Activated T-helper 2 cell treated with anti-CD3 and anti-CD28 coated beads, Interferon-gamma antibody, Interleukin-2, Interleukin-4, amounts not matched to agents 10 μg/mL and 5 μg/mL and 100 μg/mL, durations not matched to agents 14 hours and 24 hours and 36 hours (primary cell): ENCODE measurements at regions not wholly inside any gene's neighbourhood (a gene's known extent, or its start where the extent isn't known, plus 50 kb on each side); places are given as distances from the start of the nearest gene placed in this dataset.
"Not testable (repeated sequence)": the region's sequence is repeated elsewhere in the genome, so short reads cannot be mapped to it uniquely, and the experiment has no call there.

Experiments
- DNase-seq: peaks from one replicate; pipeline ENCODE4 v3.0.0; 2021; ENCODE audit warnings: low spot score
- H3K27ac Mint-ChIP-seq: one replicate; pipeline ENCODE4 v1.8.0; 2021; ENCODE audit warnings: mixed read lengths
- H3K27me3 Mint-ChIP-seq: one replicate; pipeline ENCODE4 v1.8.0; 2021; ENCODE audit warnings: low read depth, mixed read lengths
- H3K36me3 Mint-ChIP-seq: one replicate; pipeline ENCODE4 v1.8.0; 2021; ENCODE audit warnings: low read depth, mixed read lengths
- H3K4me1 Mint-ChIP-seq: one replicate; pipeline ENCODE4 v1.8.0; 2021; ENCODE audit warnings: low read depth, mixed read lengths
- H3K4me3 Mint-ChIP-seq: one replicate; pipeline ENCODE4 v1.8.0; 2021; ENCODE audit warnings: low read depth, mild to moderate bottlenecking, moderate library complexity, mixed read lengths
- H3K9me3 Mint-ChIP-seq: one replicate; pipeline ENCODE4 v1.8.0; 2021; ENCODE audit warnings: mixed read lengths
- intact Hi-C: fragments of 100-400 bp; cut with micrococcal nuclease; formaldehyde crosslinking; loops from one replicate; pipeline ENCODE4 v1.15.1; 2023

GRCh38 chr2:51969347-51969746 is 937.4 kb upstream of the NRXN1 start:
- DNase-seq = no peak
- no peaks in the 10 kb centered on the region for H3K4me1 Mint-ChIP-seq
- H3K9me3 Mint-ChIP-seq = peaks cover 29% of the 10 kb centered on the region
- H3K27ac Mint-ChIP-seq = no peak overlapping the region
- no peaks in the 10 kb centered on the region for H3K27me3 Mint-ChIP-seq
- intact Hi-C loops = no loop called here
- no peaks in the 10 kb centered on the region for H3K36me3 Mint-ChIP-seq
- H3K4me3 Mint-ChIP-seq = no peak overlapping the region

DNA sequence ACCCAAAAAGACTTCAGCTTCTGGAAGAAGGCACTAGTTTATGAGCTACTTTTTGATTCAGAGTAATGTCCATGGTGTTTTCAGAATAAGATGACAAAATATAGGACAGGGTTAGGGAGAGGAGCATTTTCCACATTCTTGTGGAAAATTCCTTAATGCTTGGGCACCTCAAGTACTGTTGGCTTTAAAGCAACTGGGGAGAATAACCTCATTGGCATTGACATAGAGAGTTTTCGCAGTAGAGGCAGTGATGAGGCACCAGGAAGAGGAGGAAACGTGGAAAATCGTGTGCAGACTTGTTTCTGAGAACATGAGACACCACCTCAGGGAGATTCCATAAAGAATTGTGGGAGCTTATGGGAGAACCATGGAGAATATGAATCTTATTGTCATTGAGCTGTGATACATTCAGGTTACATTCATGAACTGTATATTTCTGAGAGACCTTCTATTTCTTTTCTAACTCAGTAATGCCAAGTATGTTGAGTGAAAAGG is 929.0 kb upstream of the NRXN1 start:
- intact Hi-C loops = no loop called here
- Mint-ChIP-seq H3K36me3 (no peaks in the 10 kb centered on the region), H3K4me1 (no peaks in the 10 kb centered on the region)

GRCh38 chr2:51960281-51960680 is 928.3 kb upstream of the NRXN1 start:
- H3K4me3 Mint-ChIP-seq = no peak overlapping the region

More for the DNA sequence above, 929.0 kb upstream of the NRXN1 start:
- Mint-ChIP-seq H3K27me3 (no peaks in the 10 kb centered on the region), H3K9me3 (peaks cover 23% of the 10 kb centered on the region), H3K27ac (no peak overlapping the region), H3K4me3 (no peak overlapping the region)
- DNase-seq = no peak

DNA sequence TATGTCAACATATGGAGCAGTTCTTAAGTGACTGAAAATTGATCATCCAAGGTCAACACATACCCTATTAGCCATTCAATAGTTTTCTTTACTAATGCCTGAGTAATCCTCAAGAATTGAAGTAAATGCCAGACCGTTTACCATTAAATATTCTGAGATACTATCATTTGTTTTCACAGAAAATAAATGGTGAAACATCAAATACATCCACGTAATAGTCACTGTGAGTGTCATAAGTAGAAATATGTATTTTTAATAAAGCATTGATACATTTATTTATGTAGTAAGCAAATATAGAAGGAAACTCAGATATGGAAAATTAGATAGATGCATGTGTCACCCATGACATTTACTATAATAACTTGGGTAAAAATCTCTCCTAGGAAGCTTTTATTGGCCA is 927.8 kb upstream of the NRXN1 start:
- Mint-ChIP-seq H3K4me3 (no peak overlapping the region), H3K27me3 (no peaks in the 10 kb centered on the region)
- intact Hi-C loops = no loop called here

More at GRCh38 chr2:51960281-51960680, 928.3 kb upstream of the NRXN1 start:
- Mint-ChIP-seq H3K9me3 (peaks cover 24% of the 10 kb centered on the region), H3K36me3 (no peaks in the 10 kb centered on the region), H3K4me1 (no peaks in the 10 kb centered on the region), H3K27me3 (no peaks in the 10 kb centered on the region), H3K27ac (no peak overlapping the region)
- no peak for DNase-seq
- intact Hi-C loops = no loop called here

GRCh38 chr2:51953931-51954330 is 922.0 kb upstream of the NRXN1 start:
- DNase-seq = no peak
- no peak overlapping the region for H3K4me3 Mint-ChIP-seq
- intact Hi-C loops = no loop called here
- peaks cover 36% of the 10 kb centered on the region for H3K9me3 Mint-ChIP-seq
- no peaks in the 10 kb centered on the region for H3K4me1 Mint-ChIP-seq
- no peak overlapping the region for H3K27ac Mint-ChIP-seq
- H3K27me3 Mint-ChIP-seq = no peaks in the 10 kb centered on the region
- H3K36me3 Mint-ChIP-seq = no peaks in the 10 kb centered on the region

More for the DNA sequence above, 927.8 kb upstream of the NRXN1 start:
- no peak for DNase-seq
- Mint-ChIP-seq H3K9me3 (peaks cover 24% of the 10 kb centered on the region), H3K27ac (no peak overlapping the region), H3K36me3 (no peaks in the 10 kb centered on the region), H3K4me1 (no peaks in the 10 kb centered on the region)

- intact Hi-C loops = no loop called here
- peaks cover 29% of the 10 kb centered on the region for H3K9me3 Mint-ChIP-seq
- no peaks in the 10 kb centered on the region for H3K36me3 Mint-ChIP-seq
- H3K4me1 Mint-ChIP-seq = no peaks in the 10 kb centered on the region
- no peak overlapping the region for H3K4me3 Mint-ChIP-seq
- DNase-seq = no peak
- no peak overlapping the region for H3K27ac Mint-ChIP-seq
- H3K27me3 Mint-ChIP-seq = no peaks in the 10 kb centered on the region
Observed at GRCh38 chr2:51921076-51921475, 889.1 kb upstream of the NRXN1 start.

- Mint-ChIP-seq H3K27ac (no peak overlapping the region), H3K36me3 (no peaks in the 10 kb centered on the region), H3K4me3 (no peak overlapping the region), H3K4me1 (no peaks in the 10 kb centered on the region), H3K9me3 (peaks cover 32% of the 10 kb centered on the region), H3K27me3 (no peaks in the 10 kb centered on the region)
- intact Hi-C loops = no loop called here
- no peak for DNase-seq
Observed at GRCh38 chr2:51920509-51920908, 888.6 kb upstream of the NRXN1 start.

GRCh38 chr2:51919395-51919794 is 887.5 kb upstream of the NRXN1 start:
- peaks cover 38% of the 10 kb centered on the region for H3K9me3 Mint-ChIP-seq
- H3K27me3 Mint-ChIP-seq = no peaks in the 10 kb centered on the region
- no peaks in the 10 kb centered on the region for H3K36me3 Mint-ChIP-seq
- intact Hi-C loops = no loop called here
- H3K4me3 Mint-ChIP-seq = no peak overlapping the region
- no peak for DNase-seq
- H3K27ac Mint-ChIP-seq = no peak overlapping the region
- H3K4me1 Mint-ChIP-seq = no peaks in the 10 kb centered on the region

- H3K27me3 Mint-ChIP-seq = no peaks in the 10 kb centered on the region
- H3K27ac Mint-ChIP-seq = no peak overlapping the region
- intact Hi-C loops = no loop called here
- peaks cover 41% of the 10 kb centered on the region for H3K9me3 Mint-ChIP-seq
- no peak for DNase-seq
- no peak overlapping the region for H3K4me3 Mint-ChIP-seq
- no peaks in the 10 kb centered on the region for H3K4me1 Mint-ChIP-seq
- H3K36me3 Mint-ChIP-seq = no peaks in the 10 kb centered on the region
Observed at GRCh38 chr2:51918113-51918512, 886.2 kb upstream of the NRXN1 start.

DNA sequence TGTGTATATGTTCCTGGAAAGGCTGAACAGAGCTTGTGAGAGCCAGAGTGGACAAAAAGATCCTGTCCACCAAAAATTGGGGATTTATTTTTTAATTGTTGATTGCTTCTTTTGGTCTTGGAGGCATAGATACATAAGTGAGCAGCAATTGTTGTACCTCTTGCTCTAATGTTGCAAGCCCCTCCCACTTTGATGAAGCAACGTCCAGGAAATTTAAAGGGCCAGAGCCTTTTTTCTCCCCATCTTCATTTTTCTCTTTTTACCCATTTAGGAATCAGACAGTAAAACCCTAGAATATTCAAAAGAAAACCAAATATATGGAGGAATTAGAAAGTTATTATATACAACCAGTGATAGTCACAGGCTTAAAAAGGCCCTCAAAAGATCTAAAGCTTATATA is 871.8 kb upstream of the NRXN1 start:
- intact Hi-C loops = no loop called here
- H3K4me1 Mint-ChIP-seq = no peaks in the 10 kb centered on the region
- H3K27ac Mint-ChIP-seq = no peak overlapping the region
- DNase-seq = no peak
- H3K9me3 Mint-ChIP-seq = peaks cover 23% of the 10 kb centered on the region
- no peaks in the 10 kb centered on the region for H3K36me3 Mint-ChIP-seq
- no peaks in the 10 kb centered on the region for H3K27me3 Mint-ChIP-seq
- H3K4me3 Mint-ChIP-seq = no peak overlapping the region

GRCh38 chr2:51899643-51900042 is 867.7 kb upstream of the NRXN1 start:
- H3K4me1 Mint-ChIP-seq = no peaks in the 10 kb centered on the region
- no peak overlapping the region for H3K4me3 Mint-ChIP-seq
- H3K36me3 Mint-ChIP-seq = no peaks in the 10 kb centered on the region
- intact Hi-C loops = no loop called here
- H3K9me3 Mint-ChIP-seq = peaks cover 22% of the 10 kb centered on the region
- no peak overlapping the region for H3K27ac Mint-ChIP-seq
- H3K27me3 Mint-ChIP-seq = no peaks in the 10 kb centered on the region
- DNase-seq = no peak

DNA sequence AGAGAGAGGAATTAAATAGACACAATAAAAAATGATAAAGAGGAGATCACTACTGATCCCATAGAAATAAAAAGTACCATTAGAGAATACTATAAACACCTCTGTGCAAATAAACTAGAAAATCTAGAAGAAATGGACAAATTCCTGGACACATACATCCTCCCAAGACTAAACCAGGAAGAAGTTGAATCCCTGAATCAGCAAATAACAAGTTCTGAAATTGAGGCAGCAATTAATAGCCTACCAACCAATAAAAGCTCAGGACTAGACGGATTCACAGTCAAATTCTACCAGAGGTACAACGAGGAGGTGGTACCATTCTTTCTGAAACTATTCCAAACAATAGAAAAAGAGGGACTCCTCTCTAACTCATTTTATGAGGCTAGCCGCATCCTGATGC is 862.7 kb upstream of the NRXN1 start:
- H3K9me3 Mint-ChIP-seq = peaks cover 34% of the 10 kb centered on the region

GRCh38 chr2:51888120-51888519 is 856.2 kb upstream of the NRXN1 start:
- H3K4me1 Mint-ChIP-seq = no peaks in the 10 kb centered on the region
- H3K27ac Mint-ChIP-seq = no peak overlapping the region
- H3K27me3 Mint-ChIP-seq = no peaks in the 10 kb centered on the region
- no peak for DNase-seq
- H3K4me3 Mint-ChIP-seq = no peak overlapping the region
- intact Hi-C loops = no loop called here
- H3K36me3 Mint-ChIP-seq = no peaks in the 10 kb centered on the region
- peaks cover 41% of the 10 kb centered on the region for H3K9me3 Mint-ChIP-seq

More for the DNA sequence above, 862.7 kb upstream of the NRXN1 start:
- H3K4me1 Mint-ChIP-seq, H3K27me3 Mint-ChIP-seq, H3K27ac Mint-ChIP-seq, H3K4me3 Mint-ChIP-seq, intact Hi-C loops, H3K36me3 Mint-ChIP-seq, DNase-seq: not testable (repeated sequence)

DNA sequence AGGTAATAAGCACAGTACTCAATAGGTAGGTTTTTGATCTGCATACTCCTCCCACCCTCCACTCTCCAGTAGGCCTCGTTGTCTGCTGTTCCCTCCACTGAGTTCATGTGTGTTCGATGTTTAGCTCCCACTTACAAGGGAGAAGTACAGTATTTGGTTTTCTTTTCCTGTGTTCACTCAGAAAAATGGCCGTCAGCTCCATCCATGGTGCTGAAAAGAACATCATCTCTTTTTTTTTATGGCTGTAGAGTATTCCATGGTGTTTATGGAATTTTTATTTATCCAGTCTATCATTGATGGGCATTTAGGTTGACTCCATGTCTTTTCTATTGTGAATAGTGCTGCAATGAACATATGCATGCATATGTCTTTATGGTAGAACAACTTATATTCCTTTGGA is 849.7 kb upstream of the NRXN1 start:
- Mint-ChIP-seq H3K9me3 (peaks cover 55% of the 10 kb centered on the region), H3K27me3 (no peaks in the 10 kb centered on the region), H3K36me3 (no peaks in the 10 kb centered on the region), H3K4me3 (no peak overlapping the region), H3K27ac (no peak overlapping the region), H3K4me1 (no peaks in the 10 kb centered on the region)
- intact Hi-C loops = no loop called here
- no peak for DNase-seq
